ENCODE measurements at regions not wholly inside any gene's neighbourhood (a gene's known extent, or its start where the extent isn't known, plus 50 kb on each side); places are given as distances from the start of the nearest gene placed in this dataset.

DNA sequence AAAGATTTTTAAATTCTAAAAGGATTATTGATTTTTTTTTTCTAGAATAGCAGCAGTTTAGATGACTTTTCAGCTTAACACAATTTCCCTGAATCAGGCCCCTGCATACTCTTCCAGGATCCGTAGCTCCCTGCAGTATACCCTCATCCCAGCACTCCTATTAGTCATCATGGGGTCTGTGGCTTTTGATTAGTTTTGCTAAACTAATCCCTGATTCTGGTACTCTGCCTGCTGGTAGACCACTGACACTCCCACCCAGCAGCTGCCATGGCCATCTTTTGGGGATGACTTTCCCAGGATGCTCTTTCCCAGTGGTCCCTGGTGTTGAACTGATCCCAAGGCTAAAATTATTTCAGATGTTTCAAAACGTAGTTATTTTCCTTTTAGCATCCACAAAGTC lies 802.0 kb downstream of the RAPGEF2 start:
- Histone ChIP-seq H3K36me3 (ENCODE audit: control insufficient read depth in 1 of 2, insufficient read depth in 2 of 2, low read length in 2 of 2) (no peaks in the 10 kb centered on the region), H3K79me2 (ENCODE audit: insufficient read depth, low read length) (no peaks in the 10 kb centered on the region), H3K9ac (ENCODE audit: low read length) (no peak overlapping the region), H3K27ac (ENCODE audit: low read depth, low read length) (no peak overlapping the region), H3K4me1 (ENCODE audit: control insufficient read depth in 1 of 2, insufficient read depth in 2 of 2, low read length in 2 of 2) (no peaks in the 10 kb centered on the region), H4K20me1 (ENCODE audit: insufficient read depth) (no peaks in the 10 kb centered on the region), H3K4me2 (ENCODE audit: low read length) (no peak overlapping the region), H3K9me3 (ENCODE audit: control insufficient read depth in 1 of 2, insufficient read depth in 1 of 2, low read depth in 1 of 2, low read length in 2 of 2) (no peaks in the 10 kb centered on the region), H3K27me3 (ENCODE audit: insufficient read depth, low read length) (no peaks in the 10 kb centered on the region), H3K9me2 (ENCODE audit: insufficient read depth) (no peaks in the 10 kb centered on the region; the same call in 1 of the 2 replicates), H2AFZ (ENCODE audit: low read depth, low read length, poor library complexity, severe bottlenecking) (no peak overlapping the region), H3K4me3 (replicated peaks in 1 of 2; ENCODE audit: low read depth in 1 of 2, low read length in 2 of 2) (no peak overlapping the region)
- TF ChIP-seq JUND (IDR thresholded peaks at IDR 0.05) (no peak), CBX3 (IDR thresholded peaks at IDR 0.05; ENCODE audit: low read depth) (no peak), MAX (IDR thresholded peaks at IDR 0.05) (no peak), EZH2 (IDR thresholded peaks at IDR 0.05) (no peak), EZH2phosphoT487 (IDR thresholded peaks at IDR 0.05; ENCODE audit: borderline replicate concordance) (no peak), RAD21 (IDR thresholded peaks at IDR 0.05; ENCODE audit: low read depth) (no peak), SIN3A (IDR thresholded peaks at IDR 0.05; ENCODE audit: low read depth) (no peak), YY1 (IDR thresholded peaks at IDR 0.05; ENCODE audit: extremely low read depth, insufficient replicate concordance, low read depth, low read length) (no peak), SRF (IDR thresholded peaks at IDR 0.05; ENCODE audit: low read depth) (no peak), SP1 (IDR thresholded peaks at IDR 0.05; ENCODE audit: low read depth) (no peak), ELF1 (IDR thresholded peaks at IDR 0.05; ENCODE audit: borderline replicate concordance, low read depth) (no peak), ZBTB33 (IDR thresholded peaks at IDR 0.05; ENCODE audit: extremely low read depth, insufficient replicate concordance, low read length) (no peak), ZNF274 (IDR thresholded peaks at IDR 0.05; ENCODE audit: low read depth, low read length) (no peak), CEBPB (IDR thresholded peaks at IDR 0.05; ENCODE audit: low read depth) (no peak), EGR1 (IDR thresholded peaks at IDR 0.05; ENCODE audit: low read depth) (no peak)
- TF ChIP-seq, protein P1, sequence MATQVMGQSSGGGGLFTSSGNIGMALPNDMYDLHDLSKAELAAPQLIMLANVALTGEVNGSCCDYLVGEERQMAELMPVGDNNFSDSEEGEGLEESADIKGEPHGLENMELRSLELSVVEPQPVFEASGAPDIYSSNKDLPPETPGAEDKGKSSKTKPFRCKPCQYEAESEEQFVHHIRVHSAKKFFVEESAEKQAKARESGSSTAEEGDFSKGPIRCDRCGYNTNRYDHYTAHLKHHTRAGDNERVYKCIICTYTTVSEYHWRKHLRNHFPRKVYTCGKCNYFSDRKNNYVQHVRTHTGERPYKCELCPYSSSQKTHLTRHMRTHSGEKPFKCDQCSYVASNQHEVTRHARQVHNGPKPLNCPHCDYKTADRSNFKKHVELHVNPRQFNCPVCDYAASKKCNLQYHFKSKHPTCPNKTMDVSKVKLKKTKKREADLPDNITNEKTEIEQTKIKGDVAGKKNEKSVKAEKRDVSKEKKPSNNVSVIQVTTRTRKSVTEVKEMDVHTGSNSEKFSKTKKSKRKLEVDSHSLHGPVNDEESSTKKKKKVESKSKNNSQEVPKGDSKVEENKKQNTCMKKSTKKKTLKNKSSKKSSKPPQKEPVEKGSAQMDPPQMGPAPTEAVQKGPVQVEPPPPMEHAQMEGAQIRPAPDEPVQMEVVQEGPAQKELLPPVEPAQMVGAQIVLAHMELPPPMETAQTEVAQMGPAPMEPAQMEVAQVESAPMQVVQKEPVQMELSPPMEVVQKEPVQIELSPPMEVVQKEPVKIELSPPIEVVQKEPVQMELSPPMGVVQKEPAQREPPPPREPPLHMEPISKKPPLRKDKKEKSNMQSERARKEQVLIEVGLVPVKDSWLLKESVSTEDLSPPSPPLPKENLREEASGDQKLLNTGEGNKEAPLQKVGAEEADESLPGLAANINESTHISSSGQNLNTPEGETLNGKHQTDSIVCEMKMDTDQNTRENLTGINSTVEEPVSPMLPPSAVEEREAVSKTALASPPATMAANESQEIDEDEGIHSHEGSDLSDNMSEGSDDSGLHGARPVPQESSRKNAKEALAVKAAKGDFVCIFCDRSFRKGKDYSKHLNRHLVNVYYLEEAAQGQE (IDR thresholded peaks at IDR 0.05; ENCODE audit: low read depth): no peak
- TF ChIP-seq, protein P2, sequence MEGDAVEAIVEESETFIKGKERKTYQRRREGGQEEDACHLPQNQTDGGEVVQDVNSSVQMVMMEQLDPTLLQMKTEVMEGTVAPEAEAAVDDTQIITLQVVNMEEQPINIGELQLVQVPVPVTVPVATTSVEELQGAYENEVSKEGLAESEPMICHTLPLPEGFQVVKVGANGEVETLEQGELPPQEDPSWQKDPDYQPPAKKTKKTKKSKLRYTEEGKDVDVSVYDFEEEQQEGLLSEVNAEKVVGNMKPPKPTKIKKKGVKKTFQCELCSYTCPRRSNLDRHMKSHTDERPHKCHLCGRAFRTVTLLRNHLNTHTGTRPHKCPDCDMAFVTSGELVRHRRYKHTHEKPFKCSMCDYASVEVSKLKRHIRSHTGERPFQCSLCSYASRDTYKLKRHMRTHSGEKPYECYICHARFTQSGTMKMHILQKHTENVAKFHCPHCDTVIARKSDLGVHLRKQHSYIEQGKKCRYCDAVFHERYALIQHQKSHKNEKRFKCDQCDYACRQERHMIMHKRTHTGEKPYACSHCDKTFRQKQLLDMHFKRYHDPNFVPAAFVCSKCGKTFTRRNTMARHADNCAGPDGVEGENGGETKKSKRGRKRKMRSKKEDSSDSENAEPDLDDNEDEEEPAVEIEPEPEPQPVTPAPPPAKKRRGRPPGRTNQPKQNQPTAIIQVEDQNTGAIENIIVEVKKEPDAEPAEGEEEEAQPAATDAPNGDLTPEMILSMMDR (IDR thresholded peaks at IDR 0.05 in 2 of 3, conservative IDR thresholded peaks at IDR 0.05 in 1 of 3; ENCODE audit: borderline replicate concordance in 1 of 3, insufficient read depth in 1 of 3, low read depth in 2 of 3, low read length in 2 of 3): no peak
- TF ChIP-seq, protein P3, sequence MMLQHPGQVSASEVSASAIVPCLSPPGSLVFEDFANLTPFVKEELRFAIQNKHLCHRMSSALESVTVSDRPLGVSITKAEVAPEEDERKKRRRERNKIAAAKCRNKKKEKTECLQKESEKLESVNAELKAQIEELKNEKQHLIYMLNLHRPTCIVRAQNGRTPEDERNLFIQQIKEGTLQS (IDR thresholded peaks at IDR 0.05): no peak
- ChIA-PET CTCF (no interaction called here), RAD21 (ENCODE audit: low non-redundant PET in 1 of 2, low total read pairs in 2 of 2, uncharacterized antibody in 2 of 2, unreplicated experiment in 2 of 2) (no interaction called here), POLR2A (no interaction called here)
- ATAC-seq (no peak), DNase-seq (ENCODE audit: low read depth, low spot score) (no peak)
- no TSS peak for BruUV-seq (replicated peaks)
- intact Hi-C loops (cut with micrococcal nuclease): no loop called here

Data from HCT116 (cell line).